ENCODE measurements at regions not wholly inside any gene's neighbourhood (a gene's known extent, or its start where the extent isn't known, plus 50 kb on each side); places are given as distances from the start of the nearest gene placed in this dataset.
"Not testable (repeated sequence)": the region's sequence is repeated elsewhere in the genome, so short reads cannot be mapped to it uniquely, and the experiment has no call there.

GRCh38 chr20:28593383-28593782, 2664.1 kb upstream of the DEFB115 start:
- not testable (repeated sequence) for TF ChIP-seq EZH2 (IDR thresholded peaks at IDR 0.05; ENCODE audit: insufficient read depth, poor library complexity, severe bottlenecking); EZH2phosphoT487 (IDR thresholded peaks at IDR 0.05; ENCODE audit: insufficient read depth, low read depth)
